DMS79 treated with DMSO at 0.1 percent for 48 hours (cell line): ENCODE measurements at regions not wholly inside any gene's neighbourhood (a gene's known extent, or its start where the extent isn't known, plus 50 kb on each side); places are given as distances from the start of the nearest gene placed in this dataset.

Experiments used
- DNase-seq: peaks from one replicate; lab custom pipeline; 2025; lab: John Stamatoyannopoulos, UW

DNA sequence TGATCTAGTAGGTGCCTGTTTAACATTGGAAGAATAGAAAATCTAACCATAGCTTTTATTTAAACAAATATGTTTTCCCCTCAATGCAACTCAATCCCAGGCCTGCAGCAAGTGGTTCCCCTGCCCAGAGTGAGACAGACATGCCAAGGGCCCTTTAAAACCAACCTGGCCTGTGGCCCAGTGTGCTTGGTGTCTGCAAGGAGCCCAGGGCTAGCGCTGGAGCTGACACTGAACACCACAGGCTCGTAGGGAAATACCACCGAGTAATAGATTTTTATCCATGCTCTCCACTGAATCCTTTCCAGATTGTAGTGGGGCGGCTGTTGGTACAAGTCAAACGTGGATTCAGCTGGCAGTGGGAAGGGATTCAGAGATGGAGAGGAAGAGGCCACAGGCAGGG is 95.6 kb upstream of the NRXN3 start:
- DNase-seq, result peak; percentile 99

DNA sequence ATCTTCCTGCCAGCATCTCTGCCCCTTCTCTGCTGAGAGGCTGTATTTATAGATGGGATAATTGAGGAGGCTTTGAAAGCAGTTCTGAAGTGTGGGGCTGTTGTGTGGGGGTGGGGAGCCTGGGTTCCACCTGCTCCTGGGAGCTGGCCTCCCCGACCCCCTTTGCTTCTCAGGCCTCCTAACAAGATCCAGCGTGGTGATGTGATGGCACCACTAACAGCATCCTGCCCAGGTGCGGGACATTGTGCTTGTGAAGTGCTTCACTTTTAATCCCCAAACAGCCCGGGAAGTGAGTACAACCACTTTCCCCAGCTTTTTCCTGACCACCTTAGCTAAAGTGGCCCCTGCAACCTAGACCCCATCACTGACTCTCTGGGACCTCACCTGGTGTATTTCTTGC is 95.1 kb upstream of the NRXN3 start:
- peak; percentile 99 for DNase-seq

DNA sequence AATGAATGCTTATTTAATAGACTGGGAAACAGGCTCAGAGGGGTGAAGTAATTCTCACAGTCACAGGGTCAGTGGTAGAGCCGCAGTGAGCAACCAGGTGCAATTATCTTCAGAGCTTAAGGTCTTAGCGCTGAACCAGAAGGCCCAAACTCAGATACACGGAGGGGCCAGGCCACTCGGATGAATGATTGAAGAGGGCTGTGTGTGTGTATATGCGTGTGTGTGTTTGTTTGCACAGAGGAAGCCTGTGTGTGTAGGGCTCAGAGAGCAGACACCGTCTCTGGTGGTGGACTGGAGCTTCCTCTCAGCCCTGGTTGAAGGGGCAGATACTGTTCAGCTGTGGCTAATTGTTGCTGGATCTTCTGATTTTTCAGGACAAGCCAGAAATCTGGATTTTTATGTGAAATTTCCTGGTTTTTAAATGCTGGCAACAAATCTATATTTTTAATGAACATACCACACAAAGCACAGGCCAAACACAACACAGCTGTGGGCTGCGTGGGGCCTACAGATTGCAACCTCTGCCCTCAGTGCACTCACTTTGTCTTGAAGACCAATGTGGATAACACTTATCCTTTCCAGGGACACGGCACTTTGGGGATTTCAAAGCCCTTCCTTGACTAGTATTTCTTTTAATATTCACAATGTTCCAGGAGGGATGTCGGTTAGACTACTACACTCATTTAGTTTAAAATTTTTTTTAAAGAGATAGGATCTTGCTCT is 94.5 kb upstream of the NRXN3 start:
- peak; percentile 90 for DNase-seq

DNA sequence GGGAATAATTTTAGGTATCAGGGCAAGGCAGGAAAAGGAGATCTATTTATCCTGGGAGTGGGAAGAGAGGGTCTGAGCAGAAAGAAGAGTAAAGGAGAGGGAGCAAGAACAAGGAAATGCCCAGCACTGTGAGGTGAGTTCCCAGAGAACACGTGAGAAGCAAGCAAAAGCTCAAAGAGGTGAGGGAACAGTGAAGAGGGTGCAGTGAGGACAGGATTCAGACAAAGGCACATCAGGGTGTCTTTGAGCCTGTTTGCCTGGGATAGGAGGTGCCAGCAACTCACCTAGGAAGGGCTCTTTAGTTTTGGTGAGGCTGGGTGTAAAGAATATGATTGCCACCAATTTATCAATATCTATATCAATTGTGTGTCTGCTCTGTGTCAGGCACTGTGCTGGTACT is 88.9 kb upstream of the NRXN3 start:
- no peak for DNase-seq

DNA sequence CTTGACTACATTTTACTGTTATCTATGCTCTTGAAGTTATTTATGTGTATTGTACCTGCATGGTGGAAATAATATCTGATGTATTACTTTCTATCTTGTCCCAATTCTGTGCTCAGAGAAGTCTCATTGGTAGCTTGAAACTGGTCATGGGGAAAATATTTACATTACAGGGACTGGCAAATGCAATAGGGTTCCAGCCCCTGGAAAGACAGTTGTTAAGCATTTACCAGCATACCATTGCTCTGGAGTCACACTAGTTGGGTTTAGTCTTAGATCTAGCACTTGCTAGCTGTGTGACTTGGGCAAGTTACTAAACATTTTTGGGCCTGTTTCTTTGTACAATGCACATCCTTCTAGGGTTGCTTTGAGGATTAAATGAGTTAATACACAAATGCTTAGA is 86.3 kb upstream of the NRXN3 start:
- no peak for DNase-seq

DNA sequence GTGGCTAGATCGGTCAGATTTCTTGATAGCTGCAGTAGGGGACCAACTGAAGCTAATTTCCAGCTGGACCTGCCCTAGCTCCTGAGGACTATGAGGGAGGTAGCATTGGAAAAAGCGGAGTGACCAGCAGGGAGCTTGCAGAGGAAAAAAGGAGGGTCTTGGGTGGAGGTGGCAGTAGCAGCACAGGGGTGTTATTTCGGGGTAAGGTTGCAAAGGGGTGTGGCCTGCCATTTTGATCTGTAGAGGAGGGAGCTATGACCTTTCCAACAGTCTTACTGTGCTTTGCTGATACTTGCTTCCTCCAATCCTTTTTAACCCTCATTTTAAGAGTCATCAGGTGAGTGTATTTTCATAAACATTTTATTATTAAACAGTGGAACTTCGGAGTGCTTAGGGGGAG is 83.8 kb upstream of the NRXN3 start:
- DNase-seq, result no peak

DNA sequence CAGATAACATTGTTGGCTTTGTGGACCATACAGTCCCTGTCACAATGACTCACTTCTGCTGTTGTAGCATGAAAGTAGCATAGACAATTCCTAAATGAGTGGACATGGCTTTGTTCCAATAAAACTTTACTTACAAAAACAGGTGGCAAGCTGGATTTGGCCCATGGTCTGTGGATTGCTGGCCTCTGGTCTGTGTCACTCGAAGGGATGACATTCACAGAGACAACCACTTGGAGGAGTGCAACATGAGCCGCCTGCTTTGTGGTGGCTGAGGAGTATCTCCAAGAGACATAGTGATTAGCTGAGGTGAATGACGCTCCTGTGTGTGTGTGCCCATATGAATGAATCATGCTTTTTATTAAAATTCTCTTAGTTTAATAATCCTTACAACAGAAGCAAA is 81.3 kb upstream of the NRXN3 start:
- DNase-seq, result no peak

DNA sequence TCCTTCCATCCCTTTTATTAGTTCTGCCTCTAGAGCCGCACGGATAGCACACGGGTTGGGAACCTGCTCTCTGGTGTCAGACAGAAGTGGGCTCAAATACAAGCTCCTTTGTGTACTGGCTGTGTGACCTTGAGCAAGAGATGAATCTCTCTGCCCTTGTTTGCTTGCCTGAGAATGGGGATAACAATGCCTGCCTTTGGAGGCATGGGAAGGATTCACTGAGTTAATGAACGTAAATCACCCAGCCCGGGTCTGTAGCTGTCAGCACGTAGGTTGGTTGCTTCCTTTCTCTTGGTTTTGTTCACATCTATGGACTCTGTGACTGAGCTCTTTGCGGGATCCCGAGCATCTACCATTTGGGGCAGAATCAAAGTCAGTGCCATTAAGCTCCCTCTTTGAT is 79.3 kb upstream of the NRXN3 start:
- DNase-seq, result no peak

DNA sequence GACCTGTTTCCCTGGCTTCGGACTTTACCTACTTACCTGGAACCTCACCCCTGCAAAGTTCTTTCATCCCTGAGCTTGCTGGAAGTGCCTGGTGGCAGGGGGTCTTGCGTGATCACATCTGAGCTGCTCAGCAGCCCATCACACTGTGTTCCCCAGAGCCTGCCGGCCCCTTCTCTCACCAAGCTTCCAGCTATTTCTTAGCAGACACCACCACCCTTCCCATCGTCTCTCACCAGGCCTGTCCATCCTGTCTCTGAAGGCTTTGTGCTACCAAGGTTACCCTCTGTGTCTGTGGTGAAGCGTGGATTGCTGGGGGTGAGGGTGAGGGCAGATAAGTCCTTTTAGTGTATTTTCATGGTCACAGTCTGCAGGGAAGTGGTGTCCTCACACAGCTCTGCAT is 78.8 kb upstream of the NRXN3 start:
- no peak for DNase-seq

DNA sequence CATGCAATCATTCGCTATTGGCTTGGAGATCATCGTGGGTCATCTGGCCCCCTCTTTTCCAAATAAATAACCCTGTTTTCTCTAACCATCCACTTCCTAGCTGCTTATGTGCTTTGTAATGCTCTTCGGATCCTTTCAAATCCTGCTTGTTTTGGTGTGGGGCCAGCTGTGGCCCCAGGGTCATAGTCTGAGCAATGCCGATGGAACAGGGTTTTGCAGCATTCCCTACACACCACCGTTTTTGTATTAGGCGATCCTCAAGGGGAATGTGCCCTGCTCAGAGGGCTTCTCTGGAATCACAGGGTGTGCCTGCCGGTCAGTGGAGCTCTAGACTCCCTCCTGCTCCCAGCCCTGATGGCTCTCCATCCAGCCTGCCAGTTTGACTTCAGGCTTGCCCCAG is 78.1 kb upstream of the NRXN3 start:
- no peak for DNase-seq

DNA sequence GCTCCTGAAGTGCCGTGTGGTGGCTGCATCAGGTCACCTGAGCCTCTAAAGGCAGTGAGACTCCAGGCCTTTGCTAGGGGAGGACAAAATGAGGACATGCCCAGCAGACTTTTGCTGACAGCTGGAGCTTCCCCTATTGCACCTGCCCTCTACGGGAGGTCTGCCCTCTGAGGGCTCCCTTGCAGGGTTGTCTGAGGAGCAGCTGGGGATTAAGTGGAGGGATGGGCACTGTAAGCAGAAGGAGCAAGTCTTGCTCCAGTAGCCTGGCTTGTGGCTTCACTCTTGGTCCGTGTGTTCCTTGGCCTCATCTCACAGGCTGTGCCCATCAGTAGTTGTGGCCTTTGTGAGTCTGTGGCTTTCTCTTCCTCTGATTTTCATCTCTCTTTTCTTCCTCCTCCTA is 66.9 kb upstream of the NRXN3 start:
- peak; percentile 98 for DNase-seq

DNA sequence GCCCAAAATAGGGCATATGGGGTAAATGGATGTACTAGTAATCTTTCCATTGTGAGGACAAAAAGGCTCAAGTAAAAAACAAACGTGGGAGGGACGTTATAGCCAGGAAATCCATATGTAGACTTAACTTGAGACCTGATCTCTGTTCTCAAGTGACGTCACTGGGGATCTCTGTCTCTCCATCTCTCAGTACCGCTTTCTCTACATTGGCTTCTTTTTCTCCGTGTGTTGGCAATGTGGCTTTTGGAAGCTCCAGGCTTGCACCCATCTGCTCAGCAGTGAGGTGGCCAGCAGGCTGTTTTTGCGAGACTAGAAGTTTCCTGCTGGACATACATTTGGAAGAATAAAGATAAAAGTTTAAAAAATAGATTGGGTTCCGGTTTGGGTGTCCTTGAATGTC is 66.0 kb upstream of the NRXN3 start:
- DNase-seq, result no peak

DNA sequence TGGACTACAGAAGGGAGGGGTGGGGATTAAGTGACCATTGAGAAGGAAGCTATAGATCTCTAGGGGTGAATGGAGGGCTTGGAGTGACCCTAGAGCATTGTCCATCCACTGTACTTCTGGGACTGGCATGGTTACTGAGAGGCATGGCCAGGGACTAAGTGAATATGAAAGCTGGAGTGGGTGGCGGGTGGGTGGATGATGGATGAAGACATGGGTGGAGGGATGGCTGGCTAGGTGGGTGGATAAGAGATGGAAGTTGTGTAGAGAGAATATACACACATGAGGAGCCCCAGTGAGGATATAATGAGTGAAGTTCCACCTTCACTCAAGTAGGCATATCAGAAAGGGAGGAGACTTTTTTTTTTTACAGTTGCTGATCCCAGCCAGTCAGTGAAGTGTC is 65.5 kb upstream of the NRXN3 start:
- no peak for DNase-seq

DNA sequence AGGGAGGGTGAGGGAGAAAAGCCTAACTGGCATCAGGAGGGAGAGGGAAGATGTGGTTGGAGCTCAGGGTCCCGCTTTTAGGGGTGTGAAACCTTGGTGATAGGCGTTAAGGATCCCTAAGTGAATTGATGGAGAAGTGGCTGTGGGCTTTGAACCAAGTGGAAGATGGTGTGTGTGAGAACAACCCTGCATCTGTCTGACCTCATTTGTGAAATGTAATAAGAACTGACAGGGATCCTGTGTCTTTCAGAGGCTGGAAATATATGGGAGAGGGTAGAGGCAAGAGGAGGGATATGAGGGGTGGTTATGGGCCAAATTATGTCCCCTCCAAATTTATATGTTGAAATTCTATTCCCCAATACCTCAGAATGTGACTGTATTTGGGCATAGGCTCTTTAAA is 63.8 kb upstream of the NRXN3 start:
- DNase-seq, result no peak

DNA sequence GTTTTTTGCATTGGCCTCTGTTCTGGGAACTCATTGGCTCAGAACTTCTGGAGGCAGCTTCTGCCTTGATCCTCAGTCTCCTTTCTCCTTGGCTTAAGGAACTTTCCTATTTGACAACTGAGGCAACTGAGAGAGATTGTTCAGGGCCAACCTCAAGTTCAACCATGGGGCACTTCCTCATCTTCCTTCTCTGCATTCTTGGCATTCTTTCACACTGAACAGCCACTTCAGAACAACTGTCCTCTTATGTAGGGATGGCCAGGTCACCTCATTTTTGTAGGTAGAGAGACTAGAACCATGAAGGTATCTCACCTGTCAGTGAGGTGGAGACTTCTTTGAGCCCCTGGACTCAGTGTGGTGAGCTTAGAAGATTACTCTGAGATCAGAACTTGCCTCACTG is 63.0 kb upstream of the NRXN3 start:
- DNase-seq, result no peak

DNA sequence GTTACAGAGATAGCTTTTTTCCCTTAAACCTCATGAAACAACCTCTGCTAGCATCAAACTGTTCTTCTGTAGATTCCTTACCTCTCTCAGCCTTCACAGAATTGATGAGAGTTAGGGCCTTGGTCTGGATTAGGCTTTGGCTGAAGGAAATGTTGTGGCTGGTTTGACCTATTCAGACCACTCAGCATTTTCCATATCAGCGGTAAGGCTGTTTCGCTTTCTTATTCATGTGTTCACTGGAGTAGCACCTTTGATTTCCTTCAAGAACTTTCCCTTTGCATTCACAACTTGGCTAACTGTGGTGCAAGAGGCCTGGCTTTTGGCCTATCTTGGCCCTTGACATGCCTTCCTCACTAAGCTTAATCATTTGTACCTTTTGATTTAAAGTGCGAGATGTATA is 50.7 kb upstream of the NRXN3 start:
- DNase-seq, result no peak
